Activated CD4-positive, alpha-beta T cell treated with anti-CD3 and anti-CD28 coated beads, Interleukin-2, amount 10 ng/mL, durations not matched to agents 24 days and 14 days (primary cell): ENCODE measurements at regions not wholly inside any gene's neighbourhood (a gene's known extent, or its start where the extent isn't known, plus 50 kb on each side); places are given as distances from the start of the nearest gene placed in this dataset.

ENCODE experiments used
- DNase-seq: peaks from one replicate; pipeline ENCODE4 v3.0.0; 2022
- H3K27ac Mint-ChIP-seq: one replicate; pipeline ENCODE4 v1.8.0; 2022; ENCODE audit warnings: mild to moderate bottlenecking, mixed read lengths
- H3K27me3 Mint-ChIP-seq: one replicate; pipeline ENCODE4 v1.8.0; 2022; ENCODE audit warnings: mixed read lengths
- H3K36me3 Mint-ChIP-seq: one replicate; pipeline ENCODE4 v1.8.0; 2022; ENCODE audit warnings: low read depth, mild to moderate bottlenecking, mixed read lengths
- H3K4me1 Mint-ChIP-seq: one replicate; pipeline ENCODE4 v1.8.0; 2021; ENCODE audit warnings: mixed read lengths
- H3K4me3 Mint-ChIP-seq: one replicate; pipeline ENCODE4 v1.8.0; 2022; ENCODE audit warnings: mild to moderate bottlenecking, moderate library complexity, mixed read lengths
- H3K9me3 Mint-ChIP-seq: one replicate; pipeline ENCODE4 v1.8.0; 2021; ENCODE audit warnings: mixed read lengths
- intact Hi-C: fragments of 100-400 bp; cut with micrococcal nuclease; formaldehyde crosslinking; loops from one replicate; pipeline ENCODE4 v1.15.1; 2023

- intact Hi-C loops = no loop called here
- Mint-ChIP-seq H3K4me3 (no peak overlapping the region), H3K27me3 (no peaks in the 10 kb centered on the region), H3K27ac (no peak overlapping the region), H3K36me3 (no peaks in the 10 kb centered on the region), H3K4me1 (no peaks in the 10 kb centered on the region), H3K9me3 (no peaks in the 10 kb centered on the region)
- DNase-seq = no peak
Observed at GRCh38 chr14:101503431-101504095, 57.7 kb upstream of the DIO3 start.

DNA sequence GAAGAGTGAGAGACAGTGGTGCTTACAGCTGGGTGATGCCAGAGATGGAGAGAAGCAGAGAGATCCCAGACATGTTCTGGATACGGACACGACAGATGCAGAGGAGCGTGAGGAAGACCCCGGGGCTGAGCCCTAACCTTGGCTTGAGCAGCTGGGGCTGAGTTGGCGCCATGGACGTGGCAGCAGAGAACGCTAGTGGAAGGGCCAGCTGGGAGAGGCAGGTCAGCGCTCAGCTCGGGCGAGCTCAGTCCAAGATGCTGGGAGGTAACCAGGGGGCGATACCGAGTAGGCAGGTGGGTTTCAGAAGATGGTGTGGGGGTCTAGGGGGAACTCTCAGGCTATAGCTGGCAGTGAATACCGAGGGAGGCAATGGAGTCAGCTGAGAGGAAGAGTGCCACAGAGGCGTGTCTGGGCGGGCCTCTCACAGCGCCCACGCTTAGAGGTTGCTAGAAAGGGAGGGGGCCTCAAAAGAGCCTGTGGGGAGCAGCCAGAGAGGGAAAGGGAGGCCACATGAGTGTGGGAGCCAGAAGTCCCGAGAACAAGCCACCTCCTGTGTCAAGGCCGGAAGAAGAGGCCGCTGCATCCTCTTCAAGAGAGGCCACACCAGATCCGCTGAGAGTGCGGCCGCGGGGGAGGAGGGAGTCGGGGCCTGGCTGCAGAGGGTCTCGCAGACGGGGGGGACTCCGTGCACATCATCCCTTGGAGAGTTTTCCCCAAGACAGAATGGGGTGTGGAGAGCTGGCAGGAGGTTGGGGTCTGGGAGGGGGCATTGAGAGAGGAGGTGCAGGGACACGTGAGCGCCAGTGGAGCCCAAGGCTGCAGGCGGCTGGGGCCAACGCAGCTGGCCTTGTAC lies 57.0 kb upstream of the DIO3 start:
- Mint-ChIP-seq H3K9me3 (no peaks in the 10 kb centered on the region), H3K27me3 (no peaks in the 10 kb centered on the region), H3K4me1 (no peaks in the 10 kb centered on the region), H3K36me3 (no peaks in the 10 kb centered on the region), H3K4me3 (no peak overlapping the region), H3K27ac (no peak overlapping the region)
- no peak for DNase-seq
- intact Hi-C loops = no loop called here

- H3K4me1 Mint-ChIP-seq = no peaks in the 10 kb centered on the region
- H3K27ac Mint-ChIP-seq = no peak overlapping the region
- intact Hi-C loops = no loop called here
- no peak overlapping the region for H3K4me3 Mint-ChIP-seq
- no peaks in the 10 kb centered on the region for H3K9me3 Mint-ChIP-seq
- no peaks in the 10 kb centered on the region for H3K36me3 Mint-ChIP-seq
- no peak for DNase-seq
- H3K27me3 Mint-ChIP-seq = no peaks in the 10 kb centered on the region
Observed at GRCh38 chr14:101505236-101505970, 55.9 kb upstream of the DIO3 start.

- Mint-ChIP-seq H3K27me3 (no peaks in the 10 kb centered on the region), H3K9me3 (no peaks in the 10 kb centered on the region), H3K27ac (no peak overlapping the region), H3K4me3 (no peak overlapping the region), H3K4me1 (no peaks in the 10 kb centered on the region), H3K36me3 (no peaks in the 10 kb centered on the region)
- no peak for DNase-seq
- intact Hi-C loops = no loop called here
Observed at GRCh38 chr14:101506211-101506925, 54.9 kb upstream of the DIO3 start.

- H3K4me3 Mint-ChIP-seq = no peak overlapping the region
- DNase-seq = no peak
- no peaks in the 10 kb centered on the region for H3K27me3 Mint-ChIP-seq
- H3K4me1 Mint-ChIP-seq = no peaks in the 10 kb centered on the region
- intact Hi-C loops = no loop called here
- H3K9me3 Mint-ChIP-seq = no peaks in the 10 kb centered on the region
- H3K27ac Mint-ChIP-seq = no peak overlapping the region
- no peaks in the 10 kb centered on the region for H3K36me3 Mint-ChIP-seq
Observed at GRCh38 chr14:101506926-101507835, 54.1 kb upstream of the DIO3 start.

GRCh38 chr14:101507836-101508150 lies 53.5 kb upstream of the DIO3 start:
- no peak for DNase-seq
- Mint-ChIP-seq H3K4me3 (no peak overlapping the region), H3K9me3 (no peaks in the 10 kb centered on the region), H3K36me3 (no peaks in the 10 kb centered on the region), H3K4me1 (no peaks in the 10 kb centered on the region), H3K27ac (no peak overlapping the region), H3K27me3 (no peaks in the 10 kb centered on the region)
- intact Hi-C loops = no loop called here

GRCh38 chr14:101508196-101508947 lies 52.9 kb upstream of the DIO3 start:
- intact Hi-C loops = no loop called here
- no peak overlapping the region for H3K4me3 Mint-ChIP-seq
- DNase-seq = no peak
- H3K27ac Mint-ChIP-seq = no peak overlapping the region
- no peaks in the 10 kb centered on the region for H3K9me3 Mint-ChIP-seq
- no peaks in the 10 kb centered on the region for H3K27me3 Mint-ChIP-seq
- no peaks in the 10 kb centered on the region for H3K4me1 Mint-ChIP-seq
- no peaks in the 10 kb centered on the region for H3K36me3 Mint-ChIP-seq

GRCh38 chr14:101508948-101509729 lies 52.2 kb upstream of the DIO3 start:
- Mint-ChIP-seq H3K9me3 (no peaks in the 10 kb centered on the region), H3K36me3 (no peaks in the 10 kb centered on the region), H3K4me3 (no peak overlapping the region), H3K4me1 (no peaks in the 10 kb centered on the region), H3K27me3 (no peaks in the 10 kb centered on the region), H3K27ac (no peak overlapping the region)
- intact Hi-C loops = no loop called here
- no peak for DNase-seq

GRCh38 chr14:101509730-101510371 lies 51.4 kb upstream of the DIO3 start:
- H3K4me3 Mint-ChIP-seq = no peak overlapping the region
- no peaks in the 10 kb centered on the region for H3K9me3 Mint-ChIP-seq
- no peak for DNase-seq
- H3K27ac Mint-ChIP-seq = no peak overlapping the region
- intact Hi-C loops = no loop called here
- H3K27me3 Mint-ChIP-seq = no peaks in the 10 kb centered on the region
- no peaks in the 10 kb centered on the region for H3K4me1 Mint-ChIP-seq
- H3K36me3 Mint-ChIP-seq = no peaks in the 10 kb centered on the region

GRCh38 chr14:101511199-101511598 lies 50.1 kb upstream of the DIO3 start:
- Mint-ChIP-seq H3K4me1 (no peaks in the 10 kb centered on the region), H3K9me3 (no peaks in the 10 kb centered on the region), H3K36me3 (no peaks in the 10 kb centered on the region), H3K27me3 (no peaks in the 10 kb centered on the region), H3K4me3 (no peak overlapping the region), H3K27ac (no peak overlapping the region)
- no peak for DNase-seq
- intact Hi-C loops = no loop called here
